ENCODE measurements at regions not wholly inside any gene's neighbourhood (a gene's known extent, or its start where the extent isn't known, plus 50 kb on each side); places are given as distances from the start of the nearest gene placed in this dataset.

DNA sequence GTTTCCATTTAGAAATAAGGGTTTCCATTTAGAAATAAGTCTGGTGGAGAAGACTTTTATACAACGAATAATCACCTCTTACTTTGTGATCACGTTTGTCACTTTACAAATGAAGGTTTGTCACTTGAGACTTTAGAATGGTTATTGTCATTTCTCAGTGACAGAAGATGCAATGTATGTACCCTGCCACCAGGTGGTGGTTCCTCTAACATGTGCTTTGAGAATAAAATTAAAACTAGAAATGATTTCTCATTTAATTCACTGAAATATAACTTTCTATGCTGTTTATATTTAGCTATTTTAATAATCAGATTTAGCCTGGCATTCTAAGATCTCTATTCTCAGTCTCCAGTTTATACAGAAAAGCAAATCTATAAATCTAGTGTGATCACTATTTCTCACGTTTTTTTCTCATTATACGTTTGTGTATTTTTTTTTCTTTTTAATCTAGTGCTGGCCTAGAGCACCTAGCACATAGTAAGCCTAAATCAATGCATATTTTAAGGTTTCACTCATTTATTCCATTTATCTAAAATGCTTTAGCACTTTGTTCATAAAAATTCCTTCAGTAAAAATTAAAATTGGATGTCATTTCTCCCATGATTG, 57.4 kb upstream of the TFAP2D start:
- ATAC-seq (ENCODE audit: low read depth), result no peak
- no peak overlapping the region for H4K91ac ChIP-seq (ENCODE audit: insufficient read depth, low read depth, low read length)
- no peak overlapping the region for H4K5ac ChIP-seq (ENCODE audit: low read depth, low read length)
- no peak overlapping the region for H3K27ac ChIP-seq (ENCODE audit: insufficient read depth, low read length)
- no peak overlapping the region for H2BK20ac ChIP-seq (ENCODE audit: low read depth, low read length)
- no peak overlapping the region for H4K8ac ChIP-seq (ENCODE audit: low read depth in 2 of 2, low read length in 2 of 2)
- H3K27me3 ChIP-seq (ENCODE audit: control insufficient read depth, insufficient read depth, low read length), result no peaks in the 10 kb centered on the region
- H3K14ac ChIP-seq (replicated peaks; ENCODE audit: low read depth, low read length), result no peak overlapping the region
- H3K36me3 ChIP-seq (ENCODE audit: control insufficient read depth, insufficient read depth, low read length), result no peaks in the 10 kb centered on the region
- H3K4me1 ChIP-seq (ENCODE audit: control insufficient read depth, insufficient read depth, low read length), result no peaks in the 10 kb centered on the region
- dilution Hi-C loops (cut with HindIII; ENCODE audit: low sequenced_read_pairs, unreplicated experiment) (no loop called here), in situ Hi-C loops (cut with MboI; ENCODE audit: low sequenced_read_pairs) (no loop called here), intact Hi-C loops (cut with micrococcal nuclease) (no loop called here)
- H2BK5ac ChIP-seq (ENCODE audit: low read depth, low read length, poor library complexity, severe bottlenecking), result no peak overlapping the region
- H4K20me1 ChIP-seq (ENCODE audit: insufficient read depth, low read length), result no peaks in the 10 kb centered on the region
- no peak overlapping the region for H3K4me3 ChIP-seq (ENCODE audit: insufficient read depth, low read depth, low read length)
- H2AK9ac ChIP-seq (replicated peaks; ENCODE audit: low read depth, low read length, poor library complexity), result no peak overlapping the region
- H3K9ac ChIP-seq (ENCODE audit: low read depth, low read length), result no peak overlapping the region
- no peaks in the 10 kb centered on the region for H3K9me3 ChIP-seq (ENCODE audit: control insufficient read depth, insufficient read depth, low read length)
- H3K56ac ChIP-seq (ENCODE audit: extremely low read depth, insufficient read depth, low read length), result no peak overlapping the region
- no peak overlapping the region for H2AK5ac ChIP-seq (ENCODE audit: low read depth, low read length)
- BruUV-seq (replicated peaks), result no TSS peak
- H3K79me1 ChIP-seq (ENCODE audit: low read depth in 1 of 2, low read length in 2 of 2), result no peaks in the 10 kb centered on the region
- H3K4me2 ChIP-seq (ENCODE audit: low read depth, low read length), result no peak overlapping the region
- TF ChIP-seq RAD21 (IDR thresholded peaks at IDR 0.05; ENCODE audit: low read length), result no peak; the same call in 1 of the 2 replicates
- no peak for TF ChIP-seq MXI1 (IDR thresholded peaks at IDR 0.05; ENCODE audit: borderline replicate concordance, low read depth, low read length)
- no peak for TF ChIP-seq FOS (IDR thresholded peaks at IDR 0.05; ENCODE audit: low read depth, low read length)
- TF ChIP-seq, protein P1, sequence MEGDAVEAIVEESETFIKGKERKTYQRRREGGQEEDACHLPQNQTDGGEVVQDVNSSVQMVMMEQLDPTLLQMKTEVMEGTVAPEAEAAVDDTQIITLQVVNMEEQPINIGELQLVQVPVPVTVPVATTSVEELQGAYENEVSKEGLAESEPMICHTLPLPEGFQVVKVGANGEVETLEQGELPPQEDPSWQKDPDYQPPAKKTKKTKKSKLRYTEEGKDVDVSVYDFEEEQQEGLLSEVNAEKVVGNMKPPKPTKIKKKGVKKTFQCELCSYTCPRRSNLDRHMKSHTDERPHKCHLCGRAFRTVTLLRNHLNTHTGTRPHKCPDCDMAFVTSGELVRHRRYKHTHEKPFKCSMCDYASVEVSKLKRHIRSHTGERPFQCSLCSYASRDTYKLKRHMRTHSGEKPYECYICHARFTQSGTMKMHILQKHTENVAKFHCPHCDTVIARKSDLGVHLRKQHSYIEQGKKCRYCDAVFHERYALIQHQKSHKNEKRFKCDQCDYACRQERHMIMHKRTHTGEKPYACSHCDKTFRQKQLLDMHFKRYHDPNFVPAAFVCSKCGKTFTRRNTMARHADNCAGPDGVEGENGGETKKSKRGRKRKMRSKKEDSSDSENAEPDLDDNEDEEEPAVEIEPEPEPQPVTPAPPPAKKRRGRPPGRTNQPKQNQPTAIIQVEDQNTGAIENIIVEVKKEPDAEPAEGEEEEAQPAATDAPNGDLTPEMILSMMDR (conservative IDR thresholded peaks at IDR 0.05; ENCODE audit: low read depth, low read length), result peak; percentile 49
- no peak for TF ChIP-seq CEBPB (IDR thresholded peaks at IDR 0.05; ENCODE audit: low read depth, low read length)
- TF ChIP-seq, protein P2, sequence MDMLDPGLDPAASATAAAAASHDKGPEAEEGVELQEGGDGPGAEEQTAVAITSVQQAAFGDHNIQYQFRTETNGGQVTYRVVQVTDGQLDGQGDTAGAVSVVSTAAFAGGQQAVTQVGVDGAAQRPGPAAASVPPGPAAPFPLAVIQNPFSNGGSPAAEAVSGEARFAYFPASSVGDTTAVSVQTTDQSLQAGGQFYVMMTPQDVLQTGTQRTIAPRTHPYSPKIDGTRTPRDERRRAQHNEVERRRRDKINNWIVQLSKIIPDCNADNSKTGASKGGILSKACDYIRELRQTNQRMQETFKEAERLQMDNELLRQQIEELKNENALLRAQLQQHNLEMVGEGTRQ (IDR thresholded peaks at IDR 0.05; ENCODE audit: low read depth, low read length), result no peak
- no peak for TF ChIP-seq MAFK (IDR thresholded peaks at IDR 0.05; ENCODE audit: low read depth, low read length)
- peak; percentile 30; the same call in 1 of the 2 replicates for TF ChIP-seq SMC3 (IDR thresholded peaks at IDR 0.05; ENCODE audit: low read depth, low read length)
- no peak overlapping the region for H3K23ac ChIP-seq (ENCODE audit: low read depth, low read length)
- WGBS, 2 experiments (ENCODE audit: extremely low coverage in 2 of 2, insufficient read length in 1 of 2), result no CpG with 5 or more reads among the region's 4 CpGs
- ChIA-PET POLR2A (ENCODE audit: unreplicated experiment) (no interaction called here), CTCF (no interaction called here)
- H2BK15ac ChIP-seq (ENCODE audit: low read depth, low read length), result no peak overlapping the region
- DNase-seq, result peak; percentile 1
- H3K4ac ChIP-seq (ENCODE audit: low read depth, low read length), result no peak overlapping the region
- H2BK120ac ChIP-seq (ENCODE audit: low read depth, low read length), result no peak overlapping the region
- H3K18ac ChIP-seq (ENCODE audit: low read depth, low read length), result no peak overlapping the region
- H2AFZ ChIP-seq (replicated peaks; ENCODE audit: low read length, poor library complexity), result no peak overlapping the region
- no peaks in the 10 kb centered on the region for H3K9me1 ChIP-seq (ENCODE audit: insufficient read depth, low read length)
